BJ (cell line): ENCODE measurements at regions not wholly inside any gene's neighbourhood (a gene's known extent, or its start where the extent isn't known, plus 50 kb on each side); places are given as distances from the start of the nearest gene placed in this dataset.

ENCODE experiments used
- CTCF ChIA-PET: fragments of 350-600 bp; formaldehyde crosslinking; extraction: SDS; loops from one replicate; lab custom pipeline; 2021; ENCODE audit warnings: antibody characterized with exemption, inconsistent platforms; lab: Yijun Ruan, JAX
- POLR2A ChIA-PET: fragments of 300-600 bp; sonication (Branson Sonifier 250); formaldehyde crosslinking; extraction: SDS; loops from one replicate; lab custom pipeline; 2021; ENCODE audit warnings: antibody characterized with exemption; lab: Charles Lee
- DNase-seq: peaks from one replicate; pipeline ENCODE4 v3.0.0-alpha.2; 2011; ENCODE audit warnings: low read depth
- H3K27me3 ChIP-seq: 2 replicates; pipeline ENCODE4 v1.6.0; 2011; ENCODE audit warnings: low read length; ENCODE audit not compliant: control insufficient read depth, insufficient read depth
- H3K36me3 ChIP-seq: 2 replicates; pipeline ENCODE4 v1.5.1; 2011; ENCODE audit warnings: low read length; ENCODE audit not compliant: control insufficient read depth, insufficient read depth
- H3K4me3 ChIP-seq: 2 replicates; pipeline ENCODE4 v1.5.1; 2011; ENCODE audit warnings: low read depth, mild to moderate bottlenecking, control low read depth, low read length
- CTCF ChIP-seq: IDR thresholded peaks from 2 replicates; pipeline ENCODE4 v1.5.1; 2011; ENCODE audit warnings: low read depth, mild to moderate bottlenecking, control low read depth, inconsistent platforms, low read length, moderate library complexity; ENCODE audit not compliant: insufficient read depth

DNA sequence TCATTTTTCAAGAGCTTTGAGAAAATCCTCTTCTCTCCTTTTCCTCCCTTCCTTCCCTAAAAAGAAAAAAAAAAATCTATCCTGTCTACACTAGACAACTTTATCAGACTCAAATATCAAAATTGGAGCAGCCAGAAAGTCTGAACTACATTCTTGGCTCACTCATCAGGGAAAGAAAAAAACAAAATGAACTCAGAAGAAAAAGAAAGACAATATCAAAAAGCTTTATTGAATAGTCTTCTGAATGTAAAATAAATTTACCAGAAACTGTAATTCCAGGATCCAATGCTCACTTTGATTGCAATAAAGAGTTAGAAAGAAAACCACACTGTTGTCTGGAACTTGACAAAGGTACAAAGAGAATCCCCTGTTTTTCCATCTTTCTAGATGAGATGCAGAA lies 507.2 kb upstream of the MPDZ start:
- no peaks in the 10 kb centered on the region for H3K27me3 ChIP-seq
- no peak for DNase-seq
- no peak overlapping the region for H3K4me3 ChIP-seq
- no peak for TF ChIP-seq CTCF
- CTCF ChIA-PET, result no interaction called here
- POLR2A ChIA-PET, result no interaction called here
- H3K36me3 ChIP-seq, result no peaks in the 10 kb centered on the region

DNA sequence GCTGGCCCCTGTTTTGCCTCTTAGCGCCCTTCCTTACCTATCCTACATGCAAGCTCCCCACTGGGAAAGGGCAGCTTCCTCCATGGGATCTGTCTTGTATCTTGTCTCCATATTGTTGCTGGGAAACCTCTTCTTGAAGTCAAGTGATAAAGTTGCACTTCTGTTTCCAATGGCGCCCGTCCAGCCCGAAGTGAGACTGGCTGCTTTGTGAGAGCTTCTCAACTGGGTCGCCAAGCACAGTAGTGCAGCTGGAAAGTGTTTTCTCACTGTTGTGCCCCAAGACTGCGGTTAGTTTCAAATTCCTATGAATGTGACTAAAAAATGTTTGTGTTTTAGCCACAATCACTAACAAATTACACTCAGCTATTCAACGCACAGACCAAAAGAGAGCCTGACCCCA lies 506.6 kb upstream of the MPDZ start:
- CTCF ChIA-PET, result interaction anchor here (0.6 kb wide), 1 partner anchor 24 kb away, joined by 3 read pairs; no protein-coding TSS in a partner anchor
- Histone ChIP-seq H3K4me3 (no peak overlapping the region), H3K27me3 (no peaks in the 10 kb centered on the region), H3K36me3 (no peaks in the 10 kb centered on the region)
- POLR2A ChIA-PET, result no interaction called here
- TF ChIP-seq CTCF, result no peak
- no peak for DNase-seq

DNA sequence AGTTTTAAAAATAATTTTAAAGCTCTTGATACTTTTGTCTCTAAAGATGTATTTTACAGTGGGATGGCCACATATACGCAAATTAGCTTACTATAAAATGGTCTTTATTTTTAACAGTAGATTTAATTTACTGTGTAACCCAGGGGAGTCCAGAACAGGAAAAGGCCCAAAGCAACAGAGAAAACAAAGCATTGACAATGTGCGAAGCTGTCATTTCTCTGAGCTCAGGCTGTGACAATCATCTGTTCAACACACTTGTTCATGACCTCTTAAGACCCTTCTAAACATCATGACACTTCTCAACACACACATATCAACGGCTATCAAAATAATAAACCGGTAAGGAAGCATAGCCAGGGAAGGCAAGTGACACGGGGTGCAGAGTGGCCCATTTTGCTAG lies 499.6 kb upstream of the MPDZ start:
- no peak overlapping the region for H3K4me3 ChIP-seq
- ChIA-PET CTCF (no interaction called here), POLR2A (no interaction called here)
- H3K36me3 ChIP-seq, result no peaks in the 10 kb centered on the region
- TF ChIP-seq CTCF, result no peak
- H3K27me3 ChIP-seq, result no peaks in the 10 kb centered on the region
- DNase-seq, result no peak

- Histone ChIP-seq H3K4me3 (no peak overlapping the region), H3K27me3 (no peaks in the 10 kb centered on the region), H3K36me3 (no peaks in the 10 kb centered on the region)
- ChIA-PET CTCF (no interaction called here), POLR2A (no interaction called here)
- TF ChIP-seq CTCF, result no peak
- DNase-seq, result no peak
Observed at GRCh38 chr9:13778631-13779030, 499.1 kb upstream of the MPDZ start.

- CTCF ChIA-PET, result no interaction called here
Observed at GRCh38 chr9:13770956-13771355, 491.5 kb upstream of the MPDZ start.

More at GRCh38 chr9:13770956-13771355, 491.5 kb upstream of the MPDZ start:
- DNase-seq, result no peak
- no peak for TF ChIP-seq CTCF
- H3K36me3 ChIP-seq, result no peaks in the 10 kb centered on the region
- POLR2A ChIA-PET, result no interaction called here
- no peaks in the 10 kb centered on the region for H3K27me3 ChIP-seq
- no peak overlapping the region for H3K4me3 ChIP-seq
